Right lobe of liver (tissue), 4 donors: ENCODE measurements at regions not wholly inside any gene's neighbourhood (a gene's known extent, or its start where the extent isn't known, plus 50 kb on each side); places are given as distances from the start of the nearest gene placed in this dataset.

ENCODE experiments used
- POLR2A ChIP-seq: fragments of 450-650 bp; IDR thresholded peaks from one replicate; pipeline ENCODE4 v1.6.1; 2017; ENCODE audit warnings: antibody characterized with exemption, mild to moderate bottlenecking
- TF ChIP-seq, protein P1 (sequence below), 4 donors: fragments of 200-600 bp in 3 of 4; fragments of 450-650 bp in 1 of 4; IDR thresholded peaks; one replicate each; pipeline versions ENCODE4 v1.5.1 to v1.8.0; 2016 to 2022; ENCODE audit warnings: antibody characterized with exemption in 4 of 4, mild to moderate bottlenecking in 2 of 4
- donor health status: DM: no; HTN: no; CAD: no.
- donor health status: DM: no; HTN: no; CAD: no.
- donor health status: DM: no; HTN: yes; CAD: no.

DNA sequence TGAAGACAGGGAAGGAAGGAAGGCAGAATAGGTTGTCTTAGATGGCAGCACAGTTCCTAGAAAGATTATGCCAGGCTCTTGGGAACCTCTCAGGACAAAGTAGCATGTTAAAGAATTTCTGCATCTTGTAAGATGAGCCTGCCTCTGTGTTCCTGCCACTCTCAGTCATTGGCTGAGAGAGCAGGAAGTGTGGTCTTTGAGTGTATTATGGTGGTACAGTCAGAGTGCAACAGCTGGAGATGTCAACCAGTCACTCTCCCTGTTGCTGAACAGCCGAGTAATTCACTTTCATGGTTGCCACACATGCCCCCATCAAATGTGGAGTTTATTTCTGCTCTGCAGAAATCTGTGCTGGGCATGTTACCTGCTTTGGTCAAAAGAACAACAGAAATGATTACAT is 659.6 kb upstream of the RIOK2 start:
- TF ChIP-seq, protein P1, sequence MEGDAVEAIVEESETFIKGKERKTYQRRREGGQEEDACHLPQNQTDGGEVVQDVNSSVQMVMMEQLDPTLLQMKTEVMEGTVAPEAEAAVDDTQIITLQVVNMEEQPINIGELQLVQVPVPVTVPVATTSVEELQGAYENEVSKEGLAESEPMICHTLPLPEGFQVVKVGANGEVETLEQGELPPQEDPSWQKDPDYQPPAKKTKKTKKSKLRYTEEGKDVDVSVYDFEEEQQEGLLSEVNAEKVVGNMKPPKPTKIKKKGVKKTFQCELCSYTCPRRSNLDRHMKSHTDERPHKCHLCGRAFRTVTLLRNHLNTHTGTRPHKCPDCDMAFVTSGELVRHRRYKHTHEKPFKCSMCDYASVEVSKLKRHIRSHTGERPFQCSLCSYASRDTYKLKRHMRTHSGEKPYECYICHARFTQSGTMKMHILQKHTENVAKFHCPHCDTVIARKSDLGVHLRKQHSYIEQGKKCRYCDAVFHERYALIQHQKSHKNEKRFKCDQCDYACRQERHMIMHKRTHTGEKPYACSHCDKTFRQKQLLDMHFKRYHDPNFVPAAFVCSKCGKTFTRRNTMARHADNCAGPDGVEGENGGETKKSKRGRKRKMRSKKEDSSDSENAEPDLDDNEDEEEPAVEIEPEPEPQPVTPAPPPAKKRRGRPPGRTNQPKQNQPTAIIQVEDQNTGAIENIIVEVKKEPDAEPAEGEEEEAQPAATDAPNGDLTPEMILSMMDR (IDR thresholded peaks at IDR 0.05), result no peak
- TF ChIP-seq POLR2A, result no peak
